Activated CD4-positive, alpha-beta memory T cell treated with anti-CD3 and anti-CD28 coated beads for 36 hours (primary cell): ENCODE measurements at regions not wholly inside any gene's neighbourhood (a gene's known extent, or its start where the extent isn't known, plus 50 kb on each side); places are given as distances from the start of the nearest gene placed in this dataset.

Source experiments
- CTCF ChIA-PET: fragments of 350-600 bp; sonication (Branson Sonifier 250); formaldehyde crosslinking; loops from one replicate; lab custom pipeline; 2021; ENCODE audit warnings: antibody characterized with exemption, inconsistent platforms; lab: Charles Lee
- POLR2A ChIA-PET: fragments of 350-600 bp; sonication (Branson Sonifier 250); formaldehyde crosslinking; loops from one replicate; lab custom pipeline; 2021; ENCODE audit warnings: antibody characterized with exemption; lab: Charles Lee
- DNase-seq: peaks from one replicate; pipeline ENCODE4 v3.0.0-alpha.2; 2020
- H3K27ac Mint-ChIP-seq: one replicate; pipeline ENCODE4 v1.8.0; 2021; ENCODE audit warnings: mixed read lengths
- H3K27me3 Mint-ChIP-seq: one replicate; pipeline ENCODE4 v1.8.0; 2021; ENCODE audit warnings: mixed read lengths
- H3K36me3 Mint-ChIP-seq: one replicate; pipeline ENCODE4 v1.8.0; 2021; ENCODE audit warnings: mixed read lengths
- H3K4me1 Mint-ChIP-seq: one replicate; pipeline ENCODE4 v1.8.0; 2021; ENCODE audit warnings: low read depth, mixed read lengths
- H3K4me3 Mint-ChIP-seq: one replicate; pipeline ENCODE4 v1.8.0; 2021; ENCODE audit warnings: mild to moderate bottlenecking, mixed read lengths
- H3K9me3 Mint-ChIP-seq: one replicate; pipeline ENCODE4 v1.8.0; 2021; ENCODE audit warnings: mixed read lengths
- intact Hi-C: fragments of 100-400 bp; cut with micrococcal nuclease; formaldehyde crosslinking; loops from one replicate; pipeline ENCODE4 v1.15.1; 2023

GRCh38 chr3:110528305-110529121 lies 543.1 kb upstream of the NECTIN3 start:
- no peaks in the 10 kb centered on the region for H3K9me3 Mint-ChIP-seq
- ChIA-PET CTCF (no interaction called here), POLR2A (no interaction called here)
- H3K27me3 Mint-ChIP-seq: no peaks in the 10 kb centered on the region
- no peaks in the 10 kb centered on the region for H3K36me3 Mint-ChIP-seq
- intact Hi-C loops: no loop called here
- no peaks in the 10 kb centered on the region for H3K4me1 Mint-ChIP-seq
- no peak for DNase-seq
- H3K27ac Mint-ChIP-seq: no peak overlapping the region
- H3K4me3 Mint-ChIP-seq: no peak overlapping the region

- intact Hi-C loops: no loop called here
- DNase-seq: no peak
- CTCF ChIA-PET: no interaction called here
- H3K4me1 Mint-ChIP-seq: no peaks in the 10 kb centered on the region
- H3K27me3 Mint-ChIP-seq: no peaks in the 10 kb centered on the region
- no peak overlapping the region for H3K4me3 Mint-ChIP-seq
- POLR2A ChIA-PET: no interaction called here
- H3K9me3 Mint-ChIP-seq: no peaks in the 10 kb centered on the region
- H3K27ac Mint-ChIP-seq: no peak overlapping the region
- no peaks in the 10 kb centered on the region for H3K36me3 Mint-ChIP-seq
Measured at GRCh38 chr3:110530902-110531301, 540.7 kb upstream of the NECTIN3 start.

GRCh38 chr3:110533089-110533488 lies 538.5 kb upstream of the NECTIN3 start:
- H3K36me3 Mint-ChIP-seq: no peaks in the 10 kb centered on the region

GRCh38 chr3:110542552-110543150 lies 529.0 kb upstream of the NECTIN3 start:
- Mint-ChIP-seq H3K27me3 (no peaks in the 10 kb centered on the region), H3K27ac (no peak overlapping the region), H3K4me1 (no peaks in the 10 kb centered on the region), H3K36me3 (no peaks in the 10 kb centered on the region), H3K4me3 (no peak overlapping the region), H3K9me3 (no peaks in the 10 kb centered on the region)
- intact Hi-C loops: no loop called here
- POLR2A ChIA-PET: no interaction called here
- DNase-seq: no peak
- CTCF ChIA-PET: no interaction called here

More at GRCh38 chr3:110533089-110533488, 538.5 kb upstream of the NECTIN3 start:
- DNase-seq: no peak
- ChIA-PET POLR2A (no interaction called here), CTCF (no interaction called here)
- Mint-ChIP-seq H3K4me3 (no peak overlapping the region), H3K9me3 (no peaks in the 10 kb centered on the region), H3K27me3 (peaks cover 4% of the 10 kb centered on the region), H3K4me1 (no peaks in the 10 kb centered on the region), H3K27ac (no peak overlapping the region)
- intact Hi-C loops: no loop called here

GRCh38 chr3:110544730-110545129 lies 526.9 kb upstream of the NECTIN3 start:
- peaks cover 4% of the 10 kb centered on the region for H3K27me3 Mint-ChIP-seq
- H3K4me3 Mint-ChIP-seq: no peak overlapping the region
- POLR2A ChIA-PET: no interaction called here
- no peak for DNase-seq
- H3K36me3 Mint-ChIP-seq: no peaks in the 10 kb centered on the region
- intact Hi-C loops: no loop called here
- CTCF ChIA-PET: no interaction called here
- H3K27ac Mint-ChIP-seq: no peak overlapping the region
- no peaks in the 10 kb centered on the region for H3K9me3 Mint-ChIP-seq
- no peaks in the 10 kb centered on the region for H3K4me1 Mint-ChIP-seq

GRCh38 chr3:110550511-110550910 lies 521.1 kb upstream of the NECTIN3 start:
- intact Hi-C loops: no loop called here
- Mint-ChIP-seq H3K36me3 (no peaks in the 10 kb centered on the region), H3K27me3 (peaks cover 4% of the 10 kb centered on the region), H3K27ac (no peak overlapping the region), H3K4me1 (no peaks in the 10 kb centered on the region), H3K9me3 (no peaks in the 10 kb centered on the region), H3K4me3 (no peak overlapping the region)
- POLR2A ChIA-PET: no interaction called here
- CTCF ChIA-PET: no interaction called here
- DNase-seq: no peak

GRCh38 chr3:110562621-110563020 lies 509.0 kb upstream of the NECTIN3 start:
- no peak for DNase-seq
- POLR2A ChIA-PET: no interaction called here
- no peak overlapping the region for H3K4me3 Mint-ChIP-seq
- no peaks in the 10 kb centered on the region for H3K36me3 Mint-ChIP-seq
- H3K27me3 Mint-ChIP-seq: peaks cover 7% of the 10 kb centered on the region
- intact Hi-C loops: no loop called here
- no peak overlapping the region for H3K27ac Mint-ChIP-seq
- H3K9me3 Mint-ChIP-seq: no peaks in the 10 kb centered on the region
- no peaks in the 10 kb centered on the region for H3K4me1 Mint-ChIP-seq
- CTCF ChIA-PET: no interaction called here

- ChIA-PET POLR2A (no interaction called here), CTCF (no interaction called here)
- DNase-seq: no peak
- H3K27ac Mint-ChIP-seq: no peak overlapping the region
- no peak overlapping the region for H3K4me3 Mint-ChIP-seq
- no peaks in the 10 kb centered on the region for H3K4me1 Mint-ChIP-seq
- peaks cover 7% of the 10 kb centered on the region for H3K27me3 Mint-ChIP-seq
- H3K36me3 Mint-ChIP-seq: no peaks in the 10 kb centered on the region
- no peaks in the 10 kb centered on the region for H3K9me3 Mint-ChIP-seq
- intact Hi-C loops: no loop called here
Measured at GRCh38 chr3:110564674-110565073, 506.9 kb upstream of the NECTIN3 start.

- DNase-seq: no peak
- CTCF ChIA-PET: no interaction called here
- no peak overlapping the region for H3K27ac Mint-ChIP-seq
Measured at GRCh38 chr3:110567029-110567428, 504.6 kb upstream of the NECTIN3 start.

GRCh38 chr3:110568246-110568645 lies 503.4 kb upstream of the NECTIN3 start:
- no peaks in the 10 kb centered on the region for H3K27me3 Mint-ChIP-seq
- no peaks in the 10 kb centered on the region for H3K9me3 Mint-ChIP-seq
- ChIA-PET CTCF (no interaction called here), POLR2A (interaction anchor here (0.7 kb wide), 1 partner anchor 10 kb away, joined by 3 read pairs; no protein-coding TSS in a partner anchor)
- H3K4me3 Mint-ChIP-seq: no peak overlapping the region
- no peak for DNase-seq
- no peak overlapping the region for H3K27ac Mint-ChIP-seq
- intact Hi-C loops: no loop called here
- H3K4me1 Mint-ChIP-seq: no peaks in the 10 kb centered on the region
- no peaks in the 10 kb centered on the region for H3K36me3 Mint-ChIP-seq

More at GRCh38 chr3:110567029-110567428, 504.6 kb upstream of the NECTIN3 start:
- H3K4me1 Mint-ChIP-seq: no peaks in the 10 kb centered on the region
- H3K36me3 Mint-ChIP-seq: no peaks in the 10 kb centered on the region
- intact Hi-C loops: no loop called here
- H3K27me3 Mint-ChIP-seq: peaks cover 4% of the 10 kb centered on the region
- no peak overlapping the region for H3K4me3 Mint-ChIP-seq
- POLR2A ChIA-PET: no interaction called here
- H3K9me3 Mint-ChIP-seq: no peaks in the 10 kb centered on the region

GRCh38 chr3:110569073-110569472 lies 502.5 kb upstream of the NECTIN3 start:
- no peaks in the 10 kb centered on the region for H3K9me3 Mint-ChIP-seq
- intact Hi-C loops: no loop called here
- H3K36me3 Mint-ChIP-seq: no peaks in the 10 kb centered on the region
- no peaks in the 10 kb centered on the region for H3K4me1 Mint-ChIP-seq
- no peak overlapping the region for H3K4me3 Mint-ChIP-seq
- no peak for DNase-seq
- no peak overlapping the region for H3K27ac Mint-ChIP-seq
- POLR2A ChIA-PET: interaction anchor here (0.7 kb wide), 1 partner anchor 11 kb away, joined by 3 read pairs; no protein-coding TSS in a partner anchor
- CTCF ChIA-PET: no interaction called here
- H3K27me3 Mint-ChIP-seq: no peaks in the 10 kb centered on the region

- intact Hi-C loops: no loop called here
- Mint-ChIP-seq H3K4me3 (no peak overlapping the region), H3K27ac (no peak overlapping the region), H3K36me3 (no peaks in the 10 kb centered on the region), H3K27me3 (no peaks in the 10 kb centered on the region), H3K4me1 (peaks cover 2% of the 10 kb centered on the region), H3K9me3 (no peaks in the 10 kb centered on the region)
- CTCF ChIA-PET: no interaction called here
- POLR2A ChIA-PET: no interaction called here
- no peak for DNase-seq
Measured at GRCh38 chr3:110575702-110576101, 495.9 kb upstream of the NECTIN3 start.

- Mint-ChIP-seq H3K4me1 (peaks cover 2% of the 10 kb centered on the region), H3K4me3 (no peak overlapping the region), H3K27me3 (no peaks in the 10 kb centered on the region), H3K9me3 (no peaks in the 10 kb centered on the region), H3K36me3 (no peaks in the 10 kb centered on the region), H3K27ac (no peak overlapping the region)
- ChIA-PET POLR2A (no interaction called here), CTCF (no interaction called here)
- DNase-seq: no peak
- intact Hi-C loops: no loop called here
Measured at GRCh38 chr3:110576960-110577359, 494.7 kb upstream of the NECTIN3 start.
